T-cell (primary cell): ENCODE measurements at regions not wholly inside any gene's neighbourhood (a gene's known extent, or its start where the extent isn't known, plus 50 kb on each side); places are given as distances from the start of the nearest gene placed in this dataset.

Experiments used
- ATAC-seq, 4 experiments: fragments of 200-7000 bp in 3 of 4; fragments of 150-1000 bp in 1 of 4; cut with Tn5 transposase; replicated peaks in 1 of 4; 1 replicate in 3 of 4; 2 replicates in 1 of 4; pipeline ENCODE4 v1.10.0; 2021; ENCODE audit warnings: moderate library complexity in 3 of 4, mild to moderate bottlenecking in 2 of 4, moderate number of reproducible peaks in 1 of 4
- CTCF ChIA-PET, 2 donors: fragments of 300-600 bp; sonication (Branson Sonifier 250); formaldehyde crosslinking; loops; one replicate each; lab custom pipeline; 2022; ENCODE audit warnings: antibody characterized with exemption in 2 of 2; lab: Charles Lee
- POLR2A ChIA-PET, 2 donors: fragments of 300-600 bp; sonication (Branson Sonifier 250); formaldehyde crosslinking; loops; one replicate each; lab custom pipeline; 2022; ENCODE audit warnings: antibody characterized with exemption in 2 of 2; lab: Charles Lee
- DNase-seq, 35 experiments: peaks; one replicate each; pipeline versions ENCODE4 v3.0.0 to v3.0.0-alpha.2; 2013 to 2023
- H3K27ac ChIP-seq: one replicate; pipeline ENCODE4 v1.5.1; 2013; ENCODE audit warnings: low read length
- H3K27me3 ChIP-seq, 2 experiments: replicated peaks in 1 of 2; 1 replicate in 1 of 2; 2 replicates in 1 of 2; pipeline versions ENCODE4 v1.6.1 to v1.7.0; 2013; ENCODE audit warnings: low read length in 1 of 2, mixed read lengths in 1 of 2; ENCODE audit not compliant: control insufficient read depth in 2 of 2, insufficient read depth in 2 of 2; ENCODE audit errors: extremely low read depth in 1 of 2
- H3K36me3 ChIP-seq, 2 donors: 1 replicate in 1 of 2; 2 replicates in 1 of 2; pipeline versions ENCODE4 v1.6.1 to v1.7.0; 2013; ENCODE audit warnings: low read length in 1 of 2; ENCODE audit not compliant: control insufficient read depth in 2 of 2, insufficient read depth in 1 of 2; ENCODE audit errors: extremely low read depth in 1 of 2
- H3K4me1 ChIP-seq, 2 experiments: 1 replicate in 1 of 2; 2 replicates in 1 of 2; pipeline versions ENCODE4 v1.6.1 to v1.7.0; 2013; ENCODE audit warnings: low read length in 2 of 2, mixed read lengths in 1 of 2; ENCODE audit not compliant: insufficient read depth in 2 of 2, control insufficient read depth in 1 of 2; ENCODE audit errors: extremely low read depth in 1 of 2
- H3K4me3 ChIP-seq, 2 donors: 1 replicate in 1 of 2; 2 replicates in 1 of 2; pipeline versions ENCODE4 v1.5.1 to v1.7.0; 2013; ENCODE audit warnings: mild to moderate bottlenecking in 2 of 2, low read length in 1 of 2, moderate library complexity in 1 of 2; ENCODE audit not compliant: control insufficient read depth in 1 of 2; ENCODE audit errors: extremely low read depth in 1 of 2
- H3K9me3 ChIP-seq: 2 replicates; pipeline ENCODE4 v1.7.0; 2013
- H3K27ac Mint-ChIP-seq, 2 donors: one replicate each; pipeline ENCODE4 v1.8.0; 2020 to 2021; ENCODE audit warnings: mild to moderate bottlenecking in 2 of 2, mixed read lengths in 2 of 2
- H3K27me3 Mint-ChIP-seq, 2 donors: one replicate each; pipeline ENCODE4 v1.8.0; 2021 to 2022; ENCODE audit warnings: mixed read lengths in 2 of 2
- H3K36me3 Mint-ChIP-seq: one replicate; pipeline ENCODE4 v1.8.0; 2021; ENCODE audit warnings: mixed read lengths
- H3K4me1 Mint-ChIP-seq, 3 donors: one replicate each; pipeline ENCODE4 v1.8.0; 2020 to 2022; ENCODE audit warnings: mixed read lengths in 3 of 3, mild to moderate bottlenecking in 1 of 3
- H3K4me3 Mint-ChIP-seq, 3 donors: one replicate each; pipeline ENCODE4 v1.8.0; 2020 to 2022; ENCODE audit warnings: mild to moderate bottlenecking in 3 of 3, mixed read lengths in 3 of 3, moderate library complexity in 3 of 3
- H3K9me3 Mint-ChIP-seq, 3 donors: one replicate each; pipeline ENCODE4 v1.8.0; 2020 to 2022; ENCODE audit warnings: mixed read lengths in 3 of 3
- WGBS: methylation state at CpG from one replicate; pipeline ENCODE4 v1.1.5; 2013; ENCODE audit warnings: missing lambda C conversion rate; ENCODE audit not compliant: insufficient coverage; 5-methylcytosine and 5-hydroxymethylcytosine counted together

GRCh38 chr10:88041243-88042159 lies 178.1 kb downstream of the PTEN start:
- WGBS = 91% methylated on average over 10 of the region's 11 CpGs
- no peaks in the 10 kb centered on the region for H3K27me3 Mint-ChIP-seq
- H3K36me3 ChIP-seq = no peaks in the 10 kb centered on the region
- H3K27me3 ChIP-seq = peaks cover 0 to 4% of the 10 kb centered on the region in 2 experiments
- no peak overlapping the region for H3K4me3 Mint-ChIP-seq
- no peaks in the 10 kb centered on the region for H3K9me3 ChIP-seq
- H3K9me3 Mint-ChIP-seq = no peaks in the 10 kb centered on the region
- H3K36me3 Mint-ChIP-seq = no peaks in the 10 kb centered on the region
- ATAC-seq = no peak
- peaks cover 3 to 5% of the 10 kb centered on the region in 2 experiments for H3K4me1 ChIP-seq
- H3K4me3 ChIP-seq = no peak overlapping the region
- ChIA-PET POLR2A (no interaction called here), CTCF (no interaction called here)
- H3K4me1 Mint-ChIP-seq = peaks cover 26 to 42% (median 28%) of the 10 kb centered on the region in 3 donors
- no peak overlapping the region for H3K27ac ChIP-seq
- no peak for DNase-seq
- H3K27ac Mint-ChIP-seq = peak overlapping the region in 1 of 2 donors; percentile 7

- no peaks in the 10 kb centered on the region for H3K27me3 Mint-ChIP-seq
- CTCF ChIA-PET = no interaction called here
- no peak overlapping the region for H3K27ac Mint-ChIP-seq
- ATAC-seq = no peak
- H3K4me1 Mint-ChIP-seq = peaks cover 22 to 36% (median 24%) of the 10 kb centered on the region in 3 donors
- peaks cover 3 to 5% of the 10 kb centered on the region in 2 experiments for H3K4me1 ChIP-seq
- no peak overlapping the region for H3K4me3 Mint-ChIP-seq
- H3K36me3 ChIP-seq = no peaks in the 10 kb centered on the region
- H3K36me3 Mint-ChIP-seq = no peaks in the 10 kb centered on the region
- no peak overlapping the region for H3K4me3 ChIP-seq
- H3K27ac ChIP-seq = no peak overlapping the region
- no peaks in the 10 kb centered on the region for H3K9me3 Mint-ChIP-seq
- H3K9me3 ChIP-seq = no peaks in the 10 kb centered on the region
- POLR2A ChIA-PET = interaction anchor here (0.5 to 0.6 kb wide), 2 partner anchors 202 to 247 kb away, joined by 3 to 6 read pairs; no protein-coding TSS in a partner anchor
- H3K27me3 ChIP-seq = peaks cover 0 to 4% of the 10 kb centered on the region in 2 experiments
- DNase-seq = no peak
- 88% methylated on average over 18 of the region's 19 CpGs for WGBS
These were observed 179.0 kb downstream of the PTEN start for GRCh38 chr10:88042160-88043100.

- no peaks in the 10 kb centered on the region for H3K36me3 Mint-ChIP-seq
- ATAC-seq (no peak), DNase-seq (no peak)
- Histone ChIP-seq H3K4me3 (no peak overlapping the region), H3K36me3 (no peaks in the 10 kb centered on the region), H3K27ac (no peak overlapping the region), H3K9me3 (no peaks in the 10 kb centered on the region), H3K27me3 (peaks cover 0 to 4% of the 10 kb centered on the region in 2 experiments), H3K4me1 (peaks cover 0 to 2% of the 10 kb centered on the region in 2 experiments)
- 100% methylated on average over 4 of the region's 5 CpGs for WGBS
- no peak overlapping the region for H3K27ac Mint-ChIP-seq
- ChIA-PET POLR2A (no interaction called here), CTCF (interaction anchor here in 1 of 2 donors (0.8 kb wide), 1 partner anchor 276 kb away, joined by 3 read pairs; no protein-coding TSS in a partner anchor)
- H3K9me3 Mint-ChIP-seq = peaks cover 0 to 4% (median 0%) of the 10 kb centered on the region in 3 donors
- H3K4me1 Mint-ChIP-seq = peaks cover 12 to 20% (median 15%) of the 10 kb centered on the region in 3 donors
- H3K4me3 Mint-ChIP-seq = no peak overlapping the region
- no peaks in the 10 kb centered on the region for H3K27me3 Mint-ChIP-seq
These were observed 181.7 kb downstream of the PTEN start for GRCh38 chr10:88045096-88045495.

- POLR2A ChIA-PET = no interaction called here
- H3K4me1 ChIP-seq = peaks cover 0 to 2% of the 10 kb centered on the region in 2 experiments
- Mint-ChIP-seq H3K27me3 (no peaks in the 10 kb centered on the region), H3K36me3 (no peaks in the 10 kb centered on the region), H3K9me3 (peaks cover 0 to 4% (median 0%) of the 10 kb centered on the region in 3 donors), H3K27ac (no peak overlapping the region), H3K4me1 (peaks cover 12 to 20% (median 15%) of the 10 kb centered on the region in 3 donors), H3K4me3 (no peak overlapping the region)
- CTCF ChIA-PET = interaction anchor here in 1 of 2 donors (0.8 kb wide), 1 partner anchor 275 kb away, joined by 3 read pairs; no protein-coding TSS in a partner anchor
- DNase-seq = no peak
- H3K27ac ChIP-seq = no peak overlapping the region
- WGBS = 62% methylated on average over 2 of the region's 5 CpGs
- no peak overlapping the region for H3K4me3 ChIP-seq
- H3K27me3 ChIP-seq = peaks cover 0 to 4% of the 10 kb centered on the region in 2 experiments
- no peaks in the 10 kb centered on the region for H3K36me3 ChIP-seq
- no peak for ATAC-seq
- no peaks in the 10 kb centered on the region for H3K9me3 ChIP-seq
These were observed 182.4 kb downstream of the PTEN start for GRCh38 chr10:88045656-88046415.

- no peak for DNase-seq
- Histone ChIP-seq H3K4me1 (peaks cover 0 to 2% of the 10 kb centered on the region in 2 experiments), H3K9me3 (no peaks in the 10 kb centered on the region), H3K27me3 (peaks cover 0 to 4% of the 10 kb centered on the region in 2 experiments), H3K4me3 (no peak overlapping the region), H3K27ac (no peak overlapping the region), H3K36me3 (no peaks in the 10 kb centered on the region)
- Mint-ChIP-seq H3K27ac (no peak overlapping the region), H3K36me3 (no peaks in the 10 kb centered on the region), H3K4me1 (peaks cover 12 to 20% (median 15%) of the 10 kb centered on the region in 3 donors), H3K27me3 (no peaks in the 10 kb centered on the region), H3K9me3 (peaks cover 0 to 4% (median 0%) of the 10 kb centered on the region in 3 donors), H3K4me3 (no peak overlapping the region)
- no peak for ATAC-seq
- CTCF ChIA-PET = interaction anchor here in 1 of 2 donors (0.7 kb wide), 1 partner anchor 387 kb away, joined by 3 read pairs; no protein-coding TSS in a partner anchor
- POLR2A ChIA-PET = interaction anchor here (0.6 kb wide), 2 partner anchors 128 to 1134 kb away, joined by 3 read pairs; no protein-coding TSS in a partner anchor
These were observed 184.2 kb downstream of the PTEN start for GRCh38 chr10:88047579-88047978.
